ENCODE measurements at regions not wholly inside any gene's neighbourhood (a gene's known extent, or its start where the extent isn't known, plus 50 kb on each side); places are given as distances from the start of the nearest gene placed in this dataset.

GRCh38 chr2:219905640-219906039 lies 278.2 kb downstream of the SLC4A3 start:
- no peak for DNase-seq

- no peak for DNase-seq
Observed at GRCh38 chr2:219906114-219907010, 278.9 kb downstream of the SLC4A3 start.

GRCh38 chr2:219907011-219907365 lies 279.6 kb downstream of the SLC4A3 start:
- DNase-seq: no peak

GRCh38 chr2:219908538-219908937 lies 281.1 kb downstream of the SLC4A3 start:
- no peak for DNase-seq

GRCh38 chr2:219911541-219911940 lies 284.1 kb downstream of the SLC4A3 start:
- no peak for DNase-seq

- no peak for DNase-seq
Observed at GRCh38 chr2:219912491-219912921, 285.1 kb downstream of the SLC4A3 start.

GRCh38 chr2:219914577-219914976 lies 287.1 kb downstream of the SLC4A3 start:
- DNase-seq: no peak

- no peak for DNase-seq
Observed at GRCh38 chr2:219916281-219916680, 288.9 kb downstream of the SLC4A3 start.

GRCh38 chr2:219916726-219917440 lies 289.5 kb downstream of the SLC4A3 start:
- DNase-seq: no peak

GRCh38 chr2:219918254-219918653 lies 290.8 kb downstream of the SLC4A3 start:
- DNase-seq: no peak

- DNase-seq: no peak
Observed at GRCh38 chr2:219918944-219919343, 291.5 kb downstream of the SLC4A3 start.

- no peak for DNase-seq
Observed at GRCh38 chr2:219919506-219919905, 292.1 kb downstream of the SLC4A3 start.

- no peak for DNase-seq
Observed at GRCh38 chr2:219929835-219930234, 302.4 kb downstream of the SLC4A3 start.

- DNase-seq: no peak
Observed at GRCh38 chr2:219939647-219940046, 312.2 kb downstream of the SLC4A3 start.

- no peak for DNase-seq
Observed at GRCh38 chr2:219944866-219945265, 317.4 kb downstream of the SLC4A3 start.

- DNase-seq: no peak
Observed at GRCh38 chr2:219946021-219946420, 318.6 kb downstream of the SLC4A3 start.

GRCh38 chr2:219946529-219946928 lies 319.1 kb downstream of the SLC4A3 start:
- no peak for DNase-seq

GRCh38 chr2:219947575-219947974 lies 320.1 kb downstream of the SLC4A3 start:
- no peak for DNase-seq

- DNase-seq: no peak
Observed at GRCh38 chr2:219949053-219949452, 321.6 kb downstream of the SLC4A3 start.

GRCh38 chr2:219951099-219951498 lies 323.7 kb downstream of the SLC4A3 start:
- no peak for DNase-seq

GRCh38 chr2:219954331-219954730 lies 326.9 kb downstream of the SLC4A3 start:
- DNase-seq: no peak

- no peak for DNase-seq
Observed at GRCh38 chr2:219957820-219958219, 330.4 kb downstream of the SLC4A3 start.

- DNase-seq: no peak
Observed at GRCh38 chr2:219958941-219959340, 331.5 kb downstream of the SLC4A3 start.

GRCh38 chr2:219959471-219959870 lies 332.0 kb downstream of the SLC4A3 start:
- no peak for DNase-seq
